Astrocyte of the spinal cord (primary cell): ENCODE measurements at regions not wholly inside any gene's neighbourhood (a gene's known extent, or its start where the extent isn't known, plus 50 kb on each side); places are given as distances from the start of the nearest gene placed in this dataset.

Experiments
- DNase-seq: peaks from one replicate; pipeline ENCODE4 v3.0.0; 2011; ENCODE audit warnings: low read depth, low spot score
- H3K4me3 ChIP-seq: 2 replicates; pipeline ENCODE4 v1.5.1; 2011; ENCODE audit warnings: low read depth, mild to moderate bottlenecking, low read length, moderate library complexity
- CTCF ChIP-seq: IDR thresholded peaks from 2 replicates; pipeline ENCODE4 v1.5.1; 2012; ENCODE audit warnings: low read depth, mild to moderate bottlenecking, low read length, inconsistent platforms
- in situ Hi-C: cut with HindIII; loops from 2 replicates; pipeline ENCODE4 v1.10.0; 2017; ENCODE audit warnings: low sequenced_read_pairs

- in situ Hi-C loops = no loop called here
- no peak overlapping the region for H3K4me3 ChIP-seq
- no peak for TF ChIP-seq CTCF
- no peak for DNase-seq
Observed at GRCh38 chr12:125210104-125210755, 145.0 kb downstream of the AACS start.

GRCh38 chr12:125211464-125211863, 146.2 kb downstream of the AACS start:
- in situ Hi-C loops = no loop called here
- no peak for TF ChIP-seq CTCF
- DNase-seq = no peak
- H3K4me3 ChIP-seq = no peak overlapping the region

- in situ Hi-C loops = no loop called here
- no peak for DNase-seq
- no peak for TF ChIP-seq CTCF
- no peak overlapping the region for H3K4me3 ChIP-seq
Observed at GRCh38 chr12:125214289-125214688, 149.1 kb downstream of the AACS start.

- TF ChIP-seq CTCF = no peak
- no peak overlapping the region for H3K4me3 ChIP-seq
- in situ Hi-C loops = no loop called here
- DNase-seq = no peak
Observed at GRCh38 chr12:125216756-125217155, 151.5 kb downstream of the AACS start.

GRCh38 chr12:125217308-125217707, 152.1 kb downstream of the AACS start:
- no peak overlapping the region for H3K4me3 ChIP-seq
- TF ChIP-seq CTCF = no peak
- no peak for DNase-seq
- in situ Hi-C loops = no loop called here

- H3K4me3 ChIP-seq = no peak overlapping the region
- DNase-seq = no peak
- TF ChIP-seq CTCF = no peak
- in situ Hi-C loops = no loop called here
Observed at GRCh38 chr12:125218952-125219351, 153.7 kb downstream of the AACS start.
